SK-N-SH treated with all-trans-retinoic acid at 6 μM for 48 hours (cell line): ENCODE measurements at regions not wholly inside any gene's neighbourhood (a gene's known extent, or its start where the extent isn't known, plus 50 kb on each side); places are given as distances from the start of the nearest gene placed in this dataset.

ENCODE experiments used
- OSR1 ChIP-seq: fragments of 250-450 bp; sonication (Bioruptor Pico); IDR thresholded peaks from 2 replicates; pipeline ENCODE4 v1.8.0; 2022; ENCODE audit warnings: moderate library complexity, mild to moderate bottlenecking, inconsistent platforms
- TOX ChIP-seq: fragments of 250-450 bp; sonication (Bioruptor Pico); IDR thresholded peaks from 2 replicates; pipeline ENCODE4 v1.8.0; 2021; ENCODE audit warnings: mild to moderate bottlenecking, moderate library complexity, borderline replicate concordance
- ZNF565 ChIP-seq: fragments of 450-650 bp; formaldehyde crosslinking; conservative IDR thresholded peaks from 2 replicates; pipeline ENCODE4 v1.5.0; 2020; ENCODE audit warnings: low read depth, mild to moderate bottlenecking, moderate library complexity
- ZNF70 ChIP-seq: fragments of 450-650 bp; formaldehyde crosslinking; IDR thresholded peaks from 2 replicates; pipeline ENCODE4 v1.5.0; 2020; ENCODE audit warnings: mild to moderate bottlenecking, moderate library complexity
- TF ChIP-seq, protein P1 (sequence below): fragments of 250-450 bp; sonication (Bioruptor Pico); IDR thresholded peaks from 2 replicates; pipeline ENCODE4 v1.8.0; 2020; ENCODE audit warnings: mild to moderate bottlenecking, moderate library complexity, borderline replicate concordance
- TF ChIP-seq, protein P2 (sequence below): fragments of 250-450 bp; sonication (Bioruptor Pico); IDR thresholded peaks from 2 replicates; pipeline ENCODE4 v1.5.1; 2020; ENCODE audit warnings: low read depth, mild to moderate bottlenecking, moderate library complexity
- TF ChIP-seq, protein P3 (sequence below): fragments of 250-450 bp; sonication (Bioruptor Pico); IDR thresholded peaks from 2 replicates; pipeline ENCODE4 v1.5.0; 2020; ENCODE audit warnings: mild to moderate bottlenecking, moderate library complexity

DNA sequence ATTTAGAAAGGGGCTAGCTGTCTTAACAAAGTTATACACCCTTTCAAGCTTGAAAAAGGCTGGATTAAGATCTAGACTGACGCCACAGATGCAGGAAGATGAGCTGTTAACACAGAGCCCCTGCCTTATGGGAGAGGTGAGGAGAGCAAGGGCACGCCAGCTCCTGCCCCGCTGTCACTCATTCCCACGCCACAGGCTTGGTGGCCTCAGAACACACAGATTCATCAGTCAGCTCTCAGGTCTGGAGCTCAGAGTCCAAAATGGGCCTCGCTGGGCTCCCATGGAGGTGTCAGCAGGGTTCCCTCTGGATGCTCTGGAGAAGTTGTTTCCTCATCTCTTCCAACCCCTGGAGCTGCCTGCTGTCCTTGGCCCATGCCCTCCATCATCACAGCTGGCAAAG, 554.2 kb downstream of the TCERG1L start:
- TF ChIP-seq, protein P1, sequence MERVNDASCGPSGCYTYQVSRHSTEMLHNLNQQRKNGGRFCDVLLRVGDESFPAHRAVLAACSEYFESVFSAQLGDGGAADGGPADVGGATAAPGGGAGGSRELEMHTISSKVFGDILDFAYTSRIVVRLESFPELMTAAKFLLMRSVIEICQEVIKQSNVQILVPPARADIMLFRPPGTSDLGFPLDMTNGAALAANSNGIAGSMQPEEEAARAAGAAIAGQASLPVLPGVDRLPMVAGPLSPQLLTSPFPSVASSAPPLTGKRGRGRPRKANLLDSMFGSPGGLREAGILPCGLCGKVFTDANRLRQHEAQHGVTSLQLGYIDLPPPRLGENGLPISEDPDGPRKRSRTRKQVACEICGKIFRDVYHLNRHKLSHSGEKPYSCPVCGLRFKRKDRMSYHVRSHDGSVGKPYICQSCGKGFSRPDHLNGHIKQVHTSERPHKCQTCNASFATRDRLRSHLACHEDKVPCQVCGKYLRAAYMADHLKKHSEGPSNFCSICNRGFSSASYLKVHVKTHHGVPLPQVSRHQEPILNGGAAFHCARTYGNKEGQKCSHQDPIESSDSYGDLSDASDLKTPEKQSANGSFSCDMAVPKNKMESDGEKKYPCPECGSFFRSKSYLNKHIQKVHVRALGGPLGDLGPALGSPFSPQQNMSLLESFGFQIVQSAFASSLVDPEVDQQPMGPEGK (CRISPR knock-in tag), result no peak
- no peak for TF ChIP-seq TOX
- TF ChIP-seq ZNF70 (CRISPR knock-in tag), result no peak
- TF ChIP-seq ZNF565, result no peak
- TF ChIP-seq, protein P2, sequence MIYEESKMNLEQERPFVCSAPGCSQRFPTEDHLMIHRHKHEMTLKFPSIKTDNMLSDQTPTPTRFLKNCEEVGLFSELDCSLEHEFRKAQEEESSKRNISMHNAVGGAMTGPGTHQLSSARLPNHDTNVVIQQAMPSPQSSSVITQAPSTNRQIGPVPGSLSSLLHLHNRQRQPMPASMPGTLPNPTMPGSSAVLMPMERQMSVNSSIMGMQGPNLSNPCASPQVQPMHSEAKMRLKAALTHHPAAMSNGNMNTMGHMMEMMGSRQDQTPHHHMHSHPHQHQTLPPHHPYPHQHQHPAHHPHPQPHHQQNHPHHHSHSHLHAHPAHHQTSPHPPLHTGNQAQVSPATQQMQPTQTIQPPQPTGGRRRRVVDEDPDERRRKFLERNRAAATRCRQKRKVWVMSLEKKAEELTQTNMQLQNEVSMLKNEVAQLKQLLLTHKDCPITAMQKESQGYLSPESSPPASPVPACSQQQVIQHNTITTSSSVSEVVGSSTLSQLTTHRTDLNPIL (CRISPR knock-in tag), result no peak
- no peak for TF ChIP-seq OSR1 (CRISPR knock-in tag)
- TF ChIP-seq, protein P3, sequence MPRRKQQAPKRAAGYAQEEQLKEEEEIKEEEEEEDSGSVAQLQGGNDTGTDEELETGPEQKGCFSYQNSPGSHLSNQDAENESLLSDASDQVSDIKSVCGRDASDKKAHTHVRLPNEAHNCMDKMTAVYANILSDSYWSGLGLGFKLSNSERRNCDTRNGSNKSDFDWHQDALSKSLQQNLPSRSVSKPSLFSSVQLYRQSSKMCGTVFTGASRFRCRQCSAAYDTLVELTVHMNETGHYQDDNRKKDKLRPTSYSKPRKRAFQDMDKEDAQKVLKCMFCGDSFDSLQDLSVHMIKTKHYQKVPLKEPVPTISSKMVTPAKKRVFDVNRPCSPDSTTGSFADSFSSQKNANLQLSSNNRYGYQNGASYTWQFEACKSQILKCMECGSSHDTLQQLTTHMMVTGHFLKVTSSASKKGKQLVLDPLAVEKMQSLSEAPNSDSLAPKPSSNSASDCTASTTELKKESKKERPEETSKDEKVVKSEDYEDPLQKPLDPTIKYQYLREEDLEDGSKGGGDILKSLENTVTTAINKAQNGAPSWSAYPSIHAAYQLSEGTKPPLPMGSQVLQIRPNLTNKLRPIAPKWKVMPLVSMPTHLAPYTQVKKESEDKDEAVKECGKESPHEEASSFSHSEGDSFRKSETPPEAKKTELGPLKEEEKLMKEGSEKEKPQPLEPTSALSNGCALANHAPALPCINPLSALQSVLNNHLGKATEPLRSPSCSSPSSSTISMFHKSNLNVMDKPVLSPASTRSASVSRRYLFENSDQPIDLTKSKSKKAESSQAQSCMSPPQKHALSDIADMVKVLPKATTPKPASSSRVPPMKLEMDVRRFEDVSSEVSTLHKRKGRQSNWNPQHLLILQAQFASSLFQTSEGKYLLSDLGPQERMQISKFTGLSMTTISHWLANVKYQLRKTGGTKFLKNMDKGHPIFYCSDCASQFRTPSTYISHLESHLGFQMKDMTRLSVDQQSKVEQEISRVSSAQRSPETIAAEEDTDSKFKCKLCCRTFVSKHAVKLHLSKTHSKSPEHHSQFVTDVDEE (CRISPR knock-in tag), result no peak
